Fibroblast of lung (primary cell): ENCODE measurements at regions not wholly inside any gene's neighbourhood (a gene's known extent, or its start where the extent isn't known, plus 50 kb on each side); places are given as distances from the start of the nearest gene placed in this dataset.

Experiments
- DNase-seq, 2 donors: peaks; one replicate each; pipeline versions ENCODE4 v3.0.0 to v3.0.0-alpha.2; 2010; ENCODE audit warnings: low read depth in 2 of 2
- H2AFZ ChIP-seq: 2 replicates; pipeline ENCODE4 v1.5.1; 2012; ENCODE audit warnings: low read length, control low read depth, inconsistent platforms
- H3K27ac ChIP-seq: 2 replicates; pipeline ENCODE4 v1.5.1; 2011; ENCODE audit warnings: low read length, control low read depth; ENCODE audit not compliant: insufficient read depth
- H3K27me3 ChIP-seq: 2 replicates; pipeline ENCODE4 v1.5.1; 2011; ENCODE audit warnings: mild to moderate bottlenecking, low read length; ENCODE audit not compliant: control insufficient read depth, insufficient read depth
- H3K36me3 ChIP-seq: 2 replicates; pipeline ENCODE4 v1.5.1; 2011; ENCODE audit warnings: low read length; ENCODE audit not compliant: control insufficient read depth, insufficient read depth
- H3K4me1 ChIP-seq: 2 replicates; pipeline ENCODE4 v1.5.1; 2011; ENCODE audit warnings: low read length; ENCODE audit not compliant: control insufficient read depth, insufficient read depth; ENCODE audit errors: extremely low read depth
- H3K4me2 ChIP-seq: 2 replicates; pipeline ENCODE4 v1.5.1; 2011; ENCODE audit warnings: low read length, control low read depth; ENCODE audit not compliant: insufficient read depth; ENCODE audit errors: extremely low read depth
- H3K4me3 ChIP-seq, 4 experiments: fragments of 200-600 bp in 1 of 4; sonication (generic) in 1 of 4; replicated peaks in 1 of 4; 2 replicates each; pipeline ENCODE4 v1.5.1; 2011 to 2016; ENCODE audit warnings: low read length in 4 of 4, low read depth in 3 of 4, mild to moderate bottlenecking in 3 of 4, control low read depth in 2 of 4, inconsistent platforms in 1 of 4, mixed read lengths in 1 of 4; ENCODE audit not compliant: insufficient read depth in 1 of 4; ENCODE audit errors: control extremely low read depth in 1 of 4
- H3K79me2 ChIP-seq: 2 replicates; pipeline ENCODE4 v1.5.1; 2012; ENCODE audit warnings: mild to moderate bottlenecking, low read length, inconsistent platforms; ENCODE audit not compliant: control insufficient read depth, insufficient read depth
- H3K9ac ChIP-seq: 2 replicates; pipeline ENCODE4 v1.5.1; 2011; ENCODE audit warnings: mild to moderate bottlenecking, low read length, control low read depth; ENCODE audit not compliant: insufficient read depth
- H3K9me3 ChIP-seq: 2 replicates; pipeline ENCODE4 v1.5.1; 2012; ENCODE audit warnings: low read depth, low read length; ENCODE audit not compliant: control insufficient read depth, insufficient read depth
- H4K20me1 ChIP-seq: 2 replicates; pipeline ENCODE4 v1.5.1; 2011; ENCODE audit warnings: low read length; ENCODE audit not compliant: control insufficient read depth, insufficient read depth; ENCODE audit errors: extremely low read depth
- EZH2 ChIP-seq: IDR thresholded peaks from 2 replicates; pipeline ENCODE4 v1.5.1; 2012; ENCODE audit warnings: low read length, control low read depth, mild to moderate bottlenecking; ENCODE audit errors: missing control alignments
- TF ChIP-seq, protein P1 (sequence below), 2 donors: IDR thresholded peaks in 1 of 2; conservative IDR thresholded peaks in 1 of 2; 1 replicate in 1 of 2; 2 replicates in 1 of 2; pipeline ENCODE4 v1.5.1; 2011 to 2012; ENCODE audit warnings: low read length in 2 of 2, control low read depth in 1 of 2, inconsistent platforms in 1 of 2, low read depth in 1 of 2, mild to moderate bottlenecking in 1 of 2

DNA sequence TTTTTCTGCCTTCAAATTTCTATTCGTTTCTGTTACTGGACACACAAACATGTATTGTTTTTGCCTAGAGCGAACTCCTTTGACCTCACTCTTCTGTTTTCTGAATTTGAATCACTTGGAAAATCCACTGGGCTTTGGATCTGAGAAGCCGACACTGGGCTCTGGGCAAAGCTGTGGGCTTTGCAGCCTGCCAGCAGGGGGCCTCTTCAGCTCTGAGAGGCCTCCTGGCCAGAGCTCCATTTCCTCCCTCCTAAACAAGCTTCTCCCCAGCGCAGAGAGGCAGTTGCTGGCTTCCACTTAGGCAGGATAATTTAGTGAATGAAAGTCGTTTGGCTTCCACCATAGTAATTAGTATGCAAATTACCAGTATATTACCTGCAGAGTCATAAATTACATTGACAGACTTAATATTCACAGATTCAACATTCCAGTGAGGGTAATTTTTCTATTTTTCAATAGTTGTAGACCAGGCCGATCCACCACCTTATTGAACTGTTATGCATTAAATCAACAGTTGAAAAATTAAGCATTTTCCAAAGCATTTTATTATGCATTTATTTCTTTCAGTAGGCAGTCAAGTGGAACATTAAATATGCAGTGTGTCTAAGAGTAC lies 104.0 kb upstream of the ZNF366 start:
- H3K27ac ChIP-seq: no peak overlapping the region
- H3K36me3 ChIP-seq: no peaks in the 10 kb centered on the region
- H2AFZ ChIP-seq: peak overlapping the region; percentile 33
- H3K9ac ChIP-seq: no peak overlapping the region
- no peaks in the 10 kb centered on the region for H3K9me3 ChIP-seq
- H3K4me1 ChIP-seq: no peaks in the 10 kb centered on the region
- H3K27me3 ChIP-seq: no peaks in the 10 kb centered on the region
- TF ChIP-seq EZH2: no peak
- TF ChIP-seq, protein P1, sequence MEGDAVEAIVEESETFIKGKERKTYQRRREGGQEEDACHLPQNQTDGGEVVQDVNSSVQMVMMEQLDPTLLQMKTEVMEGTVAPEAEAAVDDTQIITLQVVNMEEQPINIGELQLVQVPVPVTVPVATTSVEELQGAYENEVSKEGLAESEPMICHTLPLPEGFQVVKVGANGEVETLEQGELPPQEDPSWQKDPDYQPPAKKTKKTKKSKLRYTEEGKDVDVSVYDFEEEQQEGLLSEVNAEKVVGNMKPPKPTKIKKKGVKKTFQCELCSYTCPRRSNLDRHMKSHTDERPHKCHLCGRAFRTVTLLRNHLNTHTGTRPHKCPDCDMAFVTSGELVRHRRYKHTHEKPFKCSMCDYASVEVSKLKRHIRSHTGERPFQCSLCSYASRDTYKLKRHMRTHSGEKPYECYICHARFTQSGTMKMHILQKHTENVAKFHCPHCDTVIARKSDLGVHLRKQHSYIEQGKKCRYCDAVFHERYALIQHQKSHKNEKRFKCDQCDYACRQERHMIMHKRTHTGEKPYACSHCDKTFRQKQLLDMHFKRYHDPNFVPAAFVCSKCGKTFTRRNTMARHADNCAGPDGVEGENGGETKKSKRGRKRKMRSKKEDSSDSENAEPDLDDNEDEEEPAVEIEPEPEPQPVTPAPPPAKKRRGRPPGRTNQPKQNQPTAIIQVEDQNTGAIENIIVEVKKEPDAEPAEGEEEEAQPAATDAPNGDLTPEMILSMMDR (conservative IDR thresholded peaks at IDR 0.05 in 1 of 2, IDR thresholded peaks at IDR 0.05 in 1 of 2; ENCODE audit: low read depth in 1 of 2, low read length in 2 of 2): peak; percentile 97 to 100
- H4K20me1 ChIP-seq: no peaks in the 10 kb centered on the region
- no peak overlapping the region for H3K4me2 ChIP-seq
- no peaks in the 10 kb centered on the region for H3K79me2 ChIP-seq
- no peak overlapping the region for H3K4me3 ChIP-seq
- DNase-seq: peak; percentile 67 to 84

DNA sequence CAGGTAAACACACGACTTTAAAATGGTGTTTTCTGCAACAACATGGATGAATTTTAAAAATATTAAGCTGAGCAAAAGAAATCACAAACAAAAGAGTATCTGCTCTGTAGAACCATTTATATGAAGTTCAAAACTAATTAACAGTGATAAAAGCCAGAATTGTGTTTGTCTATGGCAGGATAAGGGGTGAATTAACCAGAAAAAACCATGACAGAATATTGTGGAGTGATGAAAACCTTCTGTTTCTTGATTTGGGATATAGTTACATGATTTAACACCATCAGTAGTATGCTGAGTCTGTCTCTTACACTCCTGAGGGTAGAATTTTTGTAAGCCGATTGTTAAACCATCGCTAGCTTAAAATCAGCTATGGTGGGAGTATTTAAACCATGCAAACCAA lies 101.7 kb upstream of the ZNF366 start:
- no peak for DNase-seq
- no peaks in the 10 kb centered on the region for H3K79me2 ChIP-seq
- H3K9me3 ChIP-seq: no peaks in the 10 kb centered on the region
- H4K20me1 ChIP-seq: no peaks in the 10 kb centered on the region
- no peaks in the 10 kb centered on the region for H3K27me3 ChIP-seq
- H3K27ac ChIP-seq: no peak overlapping the region
- no peak overlapping the region for H2AFZ ChIP-seq
- H3K4me3 ChIP-seq: no peak overlapping the region
- H3K4me1 ChIP-seq: no peaks in the 10 kb centered on the region
- no peaks in the 10 kb centered on the region for H3K36me3 ChIP-seq
- TF ChIP-seq EZH2: no peak
- TF ChIP-seq, protein P1 (conservative IDR thresholded peaks at IDR 0.05 in 1 of 2, IDR thresholded peaks at IDR 0.05 in 1 of 2; ENCODE audit: low read depth in 1 of 2, low read length in 2 of 2): no peak
- H3K9ac ChIP-seq: no peak overlapping the region
- no peak overlapping the region for H3K4me2 ChIP-seq

DNA sequence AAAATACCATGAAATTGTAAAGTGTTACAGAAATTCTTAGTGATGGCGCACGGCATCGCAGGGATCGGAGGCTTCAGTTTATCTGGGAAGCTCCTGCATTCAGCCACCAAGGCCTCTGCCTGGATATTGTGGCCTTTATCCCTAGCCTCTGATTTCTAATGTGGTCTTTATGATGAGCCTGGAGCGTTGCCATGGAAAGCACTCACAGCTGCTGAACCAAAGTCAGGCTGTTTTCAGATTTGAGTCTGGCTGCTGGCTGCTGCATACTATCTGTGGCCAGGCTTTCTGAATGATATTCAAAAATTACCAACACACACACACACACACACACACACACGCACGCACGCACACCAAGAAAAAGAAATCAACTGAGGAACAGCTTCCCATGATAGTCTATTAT lies 101.1 kb upstream of the ZNF366 start:
- Histone ChIP-seq H3K4me1 (no peaks in the 10 kb centered on the region), H3K4me2 (no peak overlapping the region), H2AFZ (no peak overlapping the region), H3K9ac (no peak overlapping the region), H3K27me3 (no peaks in the 10 kb centered on the region), H3K27ac (no peak overlapping the region), H4K20me1 (no peaks in the 10 kb centered on the region), H3K4me3 (no peak overlapping the region), H3K79me2 (no peaks in the 10 kb centered on the region), H3K36me3 (no peaks in the 10 kb centered on the region), H3K9me3 (no peaks in the 10 kb centered on the region)
- DNase-seq: peak; percentile 49 to 86
- TF ChIP-seq, protein P1 (conservative IDR thresholded peaks at IDR 0.05 in 1 of 2, IDR thresholded peaks at IDR 0.05 in 1 of 2; ENCODE audit: low read depth in 1 of 2, low read length in 2 of 2): no peak
- TF ChIP-seq EZH2: no peak
